OCI-LY7 (cell line): ENCODE measurements at regions not wholly inside any gene's neighbourhood (a gene's known extent, or its start where the extent isn't known, plus 50 kb on each side); places are given as distances from the start of the nearest gene placed in this dataset.

Experiments used
- CTCF ChIP-seq: fragments of 200-600 bp; sonication (generic); conservative IDR thresholded peaks from 2 replicates; pipeline ENCODE4 v1.5.1; 2014; ENCODE audit warnings: mild to moderate bottlenecking, antibody characterized with exemption, low read length, moderate library complexity, mixed read lengths
- EZH2phosphoT487 ChIP-seq: fragments of 200-600 bp; sonication (generic); IDR thresholded peaks from 2 replicates; pipeline ENCODE4 v1.6.1; 2018; ENCODE audit warnings: low read depth, borderline replicate concordance, mild to moderate bottlenecking, mixed run types, antibody characterized with exemption, low read length, moderate library complexity, mixed read lengths

- no peak for TF ChIP-seq EZH2phosphoT487
- TF ChIP-seq CTCF, result no peak
Observed at GRCh38 chr13:91220872-91221271, 126.6 kb upstream of the MIR17HG start.
